Liver (tissue), 8 donors: ENCODE measurements at regions not wholly inside any gene's neighbourhood (a gene's known extent, or its start where the extent isn't known, plus 50 kb on each side); places are given as distances from the start of the nearest gene placed in this dataset.

ENCODE experiments used
- DNase-seq: peaks from one replicate; pipeline ENCODE4 v3.0.0-alpha.2; 2017; ENCODE audit warnings: low spot score
- H3K27ac ChIP-seq, 2 donors: one replicate each; pipeline ENCODE4 v1.7.0; 2013; ENCODE audit warnings: inconsistent platforms in 2 of 2, low read length in 2 of 2, control low read depth in 1 of 2, low read depth in 1 of 2, mild to moderate bottlenecking in 1 of 2
- H3K27me3 ChIP-seq, 4 donors: one replicate each; pipeline versions ENCODE4 v1.6.1 to v1.7.0; 2013; ENCODE audit warnings: low read length in 3 of 4, inconsistent platforms in 1 of 4, mild to moderate bottlenecking in 1 of 4, moderate library complexity in 1 of 4; ENCODE audit not compliant: control insufficient read depth in 4 of 4, insufficient read depth in 4 of 4
- H3K36me3 ChIP-seq, 4 donors: one replicate each; pipeline versions ENCODE4 v1.6.1 to v1.7.0; 2013; ENCODE audit warnings: low read length in 3 of 4, mild to moderate bottlenecking in 3 of 4, low read depth in 1 of 4, moderate library complexity in 1 of 4; ENCODE audit not compliant: control insufficient read depth in 4 of 4, insufficient read depth in 3 of 4
- H3K4me1 ChIP-seq, 4 donors: one replicate each; pipeline versions ENCODE4 v1.6.1 to v1.7.0; 2013; ENCODE audit warnings: low read length in 3 of 4, mild to moderate bottlenecking in 3 of 4, moderate library complexity in 1 of 4; ENCODE audit not compliant: control insufficient read depth in 4 of 4, insufficient read depth in 4 of 4
- H3K4me3 ChIP-seq, 3 donors: one replicate each; pipeline versions ENCODE4 v1.6.1 to v1.7.0; 2013; ENCODE audit warnings: low read length in 3 of 3, control low read depth in 1 of 3, low read depth in 1 of 3, mild to moderate bottlenecking in 1 of 3
- H3K9ac ChIP-seq, 2 donors: one replicate each; pipeline ENCODE4 v1.7.0; 2013; ENCODE audit warnings: low read length in 2 of 2, mild to moderate bottlenecking in 2 of 2, moderate library complexity in 2 of 2, control low read depth in 1 of 2, low read depth in 1 of 2
- H3K9me3 ChIP-seq, 4 donors: one replicate each; pipeline versions ENCODE4 v1.6.1 to v1.7.0; 2013; ENCODE audit warnings: low read length in 3 of 4; ENCODE audit not compliant: control insufficient read depth in 4 of 4
- ATF3 ChIP-seq: IDR thresholded peaks from 2 replicates; pipeline ENCODE4 v1.6.1; 2016; ENCODE audit warnings: antibody characterized with exemption
- EGR1 ChIP-seq, 2 donors: IDR thresholded peaks; 2 replicates each; pipeline ENCODE4 v1.6.1; 2016 to 2018; ENCODE audit warnings: antibody characterized with exemption in 2 of 2, low read depth in 2 of 2
- FOXA1 ChIP-seq: IDR thresholded peaks from 2 replicates; pipeline ENCODE4 v1.6.1; 2016; ENCODE audit warnings: antibody characterized with exemption
- FOXA2 ChIP-seq: IDR thresholded peaks from 2 replicates; pipeline ENCODE4 v1.6.1; 2016; ENCODE audit warnings: antibody characterized with exemption
- GABPA ChIP-seq, 2 donors: IDR thresholded peaks in 1 of 2; conservative IDR thresholded peaks in 1 of 2; 2 replicates each; pipeline ENCODE4 v1.6.1; 2016; ENCODE audit warnings: antibody characterized with exemption in 2 of 2, mild to moderate bottlenecking in 1 of 2, moderate library complexity in 1 of 2
- HNF4A ChIP-seq, 2 donors: conservative IDR thresholded peaks; 2 replicates each; pipeline ENCODE4 v1.6.1; 2016; ENCODE audit warnings: antibody characterized with exemption in 2 of 2, mild to moderate bottlenecking in 2 of 2
- JUND ChIP-seq, 2 donors: IDR thresholded peaks; 2 replicates each; pipeline ENCODE4 v1.6.1; 2016; ENCODE audit warnings: antibody characterized with exemption in 2 of 2
- NR2F2 ChIP-seq: IDR thresholded peaks from 2 replicates; pipeline ENCODE4 v1.6.1; 2016; ENCODE audit warnings: antibody characterized with exemption
- RAD21 ChIP-seq, 2 donors: IDR thresholded peaks; 2 replicates each; pipeline ENCODE4 v1.6.1; 2016; ENCODE audit warnings: antibody characterized with exemption in 2 of 2, mild to moderate bottlenecking in 2 of 2
- RXRA ChIP-seq, 2 donors: IDR thresholded peaks; 2 replicates each; pipeline ENCODE4 v1.6.1; 2017 to 2018; ENCODE audit warnings: antibody characterized with exemption in 2 of 2, mild to moderate bottlenecking in 1 of 2
- TAF1 ChIP-seq: conservative IDR thresholded peaks from 2 replicates; pipeline ENCODE4 v1.6.1; 2016; ENCODE audit warnings: antibody characterized with exemption, mild to moderate bottlenecking
- YY1 ChIP-seq: IDR thresholded peaks from 2 replicates; pipeline ENCODE4 v1.6.1; 2016; ENCODE audit warnings: antibody characterized with exemption, mild to moderate bottlenecking
- WGBS: extraction: QIAGEN DNeasy Blood & Tissue Kit; methylation state at CpG from one replicate; pipeline ENCODE4 v1.1.7; 2013; 5-methylcytosine and 5-hydroxymethylcytosine counted together
- TF ChIP-seq, protein P1 (sequence below): IDR thresholded peaks from 2 replicates; pipeline ENCODE4 v1.6.1; 2016; ENCODE audit warnings: antibody characterized with exemption, mild to moderate bottlenecking
- TF ChIP-seq, protein P2 (sequence below): IDR thresholded peaks from 2 replicates; pipeline ENCODE4 v1.6.1; 2016; ENCODE audit warnings: antibody characterized with exemption
- TF ChIP-seq, protein P3 (sequence below): fragments of 150-350 bp; IDR thresholded peaks from 2 replicates; pipeline ENCODE4 v1.5.1; 2017; ENCODE audit warnings: improper control_type of control experiment, low read depth, low read length; ENCODE audit not compliant: missing input control
- TF ChIP-seq, protein P4 (sequence below): IDR thresholded peaks from 2 replicates; pipeline ENCODE4 v1.6.1; 2016; ENCODE audit warnings: antibody characterized with exemption
- donor health status: healthy.
- donor health status: healthy.
- donor health status: healthy.
- donor health status: healthy.
- donor health status: healthy.

GRCh38 chr2:193891023-193891422, 1696.3 kb upstream of the TMEFF2 start:
- Histone ChIP-seq H3K36me3 (no peaks in the 10 kb centered on the region), H3K27me3 (no peaks in the 10 kb centered on the region), H3K4me3 (no peak overlapping the region), H3K9ac (no peak overlapping the region), H3K9me3 (no peaks in the 10 kb centered on the region), H3K4me1 (no peaks in the 10 kb centered on the region), H3K27ac (no peak overlapping the region)
- 50% methylated on average over 2 of the region's 2 CpGs for WGBS
- TF ChIP-seq RAD21 (IDR thresholded peaks at IDR 0.05) (no peak), FOXA1 (no peak), ATF3 (no peak)
- TF ChIP-seq, protein P1, sequence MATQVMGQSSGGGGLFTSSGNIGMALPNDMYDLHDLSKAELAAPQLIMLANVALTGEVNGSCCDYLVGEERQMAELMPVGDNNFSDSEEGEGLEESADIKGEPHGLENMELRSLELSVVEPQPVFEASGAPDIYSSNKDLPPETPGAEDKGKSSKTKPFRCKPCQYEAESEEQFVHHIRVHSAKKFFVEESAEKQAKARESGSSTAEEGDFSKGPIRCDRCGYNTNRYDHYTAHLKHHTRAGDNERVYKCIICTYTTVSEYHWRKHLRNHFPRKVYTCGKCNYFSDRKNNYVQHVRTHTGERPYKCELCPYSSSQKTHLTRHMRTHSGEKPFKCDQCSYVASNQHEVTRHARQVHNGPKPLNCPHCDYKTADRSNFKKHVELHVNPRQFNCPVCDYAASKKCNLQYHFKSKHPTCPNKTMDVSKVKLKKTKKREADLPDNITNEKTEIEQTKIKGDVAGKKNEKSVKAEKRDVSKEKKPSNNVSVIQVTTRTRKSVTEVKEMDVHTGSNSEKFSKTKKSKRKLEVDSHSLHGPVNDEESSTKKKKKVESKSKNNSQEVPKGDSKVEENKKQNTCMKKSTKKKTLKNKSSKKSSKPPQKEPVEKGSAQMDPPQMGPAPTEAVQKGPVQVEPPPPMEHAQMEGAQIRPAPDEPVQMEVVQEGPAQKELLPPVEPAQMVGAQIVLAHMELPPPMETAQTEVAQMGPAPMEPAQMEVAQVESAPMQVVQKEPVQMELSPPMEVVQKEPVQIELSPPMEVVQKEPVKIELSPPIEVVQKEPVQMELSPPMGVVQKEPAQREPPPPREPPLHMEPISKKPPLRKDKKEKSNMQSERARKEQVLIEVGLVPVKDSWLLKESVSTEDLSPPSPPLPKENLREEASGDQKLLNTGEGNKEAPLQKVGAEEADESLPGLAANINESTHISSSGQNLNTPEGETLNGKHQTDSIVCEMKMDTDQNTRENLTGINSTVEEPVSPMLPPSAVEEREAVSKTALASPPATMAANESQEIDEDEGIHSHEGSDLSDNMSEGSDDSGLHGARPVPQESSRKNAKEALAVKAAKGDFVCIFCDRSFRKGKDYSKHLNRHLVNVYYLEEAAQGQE = no peak
- no peak for DNase-seq

DNA sequence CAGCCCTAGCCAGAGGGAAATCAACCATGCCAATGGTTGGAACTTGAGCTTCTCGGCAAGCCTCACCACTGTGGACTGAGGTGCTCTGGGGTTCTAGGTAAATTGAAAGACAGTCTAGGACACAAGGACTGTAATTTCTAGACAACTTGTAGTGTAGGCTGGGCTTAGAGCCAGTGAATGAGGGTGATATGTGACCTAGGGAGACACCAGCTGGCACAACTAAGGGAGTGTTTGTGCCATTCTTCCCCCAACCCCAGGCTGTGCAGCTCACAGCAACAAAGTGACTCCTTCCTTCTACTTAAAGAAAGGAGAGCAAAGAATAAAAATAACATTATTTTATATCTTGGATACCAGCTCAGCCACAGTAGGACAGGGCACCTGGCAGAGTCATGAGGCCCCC, 1690.7 kb upstream of the TMEFF2 start:
- Histone ChIP-seq H3K9me3 (peaks cover 0 to 2% (median 0%) of the 10 kb centered on the region in 4 donors), H3K36me3 (no peaks in the 10 kb centered on the region), H3K27me3 (no peaks in the 10 kb centered on the region), H3K27ac (no peak overlapping the region), H3K4me3 (no peak overlapping the region), H3K4me1 (no peaks in the 10 kb centered on the region), H3K9ac (no peak overlapping the region)
- WGBS = 91% methylated on average over 1 of the region's 1 CpG
- no peak for TF ChIP-seq FOXA1
- no peak for TF ChIP-seq RAD21 (IDR thresholded peaks at IDR 0.05)
- TF ChIP-seq RXRA (IDR thresholded peaks at IDR 0.05) = no peak
- TF ChIP-seq YY1 = no peak
- no peak for TF ChIP-seq TAF1
- DNase-seq = no peak

GRCh38 chr2:193883820-193884219, 1689.1 kb upstream of the TMEFF2 start:
- H3K4me1 ChIP-seq = no peaks in the 10 kb centered on the region
- peaks cover 0 to 2% (median 0%) of the 10 kb centered on the region in 4 donors for H3K9me3 ChIP-seq
- H3K9ac ChIP-seq = no peak overlapping the region
- no peak overlapping the region for H3K27ac ChIP-seq
- H3K36me3 ChIP-seq = no peaks in the 10 kb centered on the region
- no peak overlapping the region for H3K4me3 ChIP-seq
- no peaks in the 10 kb centered on the region for H3K27me3 ChIP-seq
- no peak for DNase-seq
- TF ChIP-seq, protein P2, sequence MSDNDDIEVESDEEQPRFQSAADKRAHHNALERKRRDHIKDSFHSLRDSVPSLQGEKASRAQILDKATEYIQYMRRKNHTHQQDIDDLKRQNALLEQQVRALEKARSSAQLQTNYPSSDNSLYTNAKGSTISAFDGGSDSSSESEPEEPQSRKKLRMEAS = no peak
- TF ChIP-seq TAF1 (no peak), JUND (IDR thresholded peaks at IDR 0.05) (no peak), YY1 (no peak), ATF3 (no peak), EGR1 (IDR thresholded peaks at IDR 0.05; ENCODE audit: low read depth in 2 of 2) (no peak), RXRA (IDR thresholded peaks at IDR 0.05) (no peak), FOXA2 (no peak), FOXA1 (no peak), HNF4A (conservative IDR thresholded peaks at IDR 0.05) (no peak), NR2F2 (no peak), GABPA (IDR thresholded peaks at IDR 0.05 in 1 of 2, conservative IDR thresholded peaks at IDR 0.05 in 1 of 2) (no peak)
- TF ChIP-seq, protein P1 = no peak
- TF ChIP-seq, protein P3, sequence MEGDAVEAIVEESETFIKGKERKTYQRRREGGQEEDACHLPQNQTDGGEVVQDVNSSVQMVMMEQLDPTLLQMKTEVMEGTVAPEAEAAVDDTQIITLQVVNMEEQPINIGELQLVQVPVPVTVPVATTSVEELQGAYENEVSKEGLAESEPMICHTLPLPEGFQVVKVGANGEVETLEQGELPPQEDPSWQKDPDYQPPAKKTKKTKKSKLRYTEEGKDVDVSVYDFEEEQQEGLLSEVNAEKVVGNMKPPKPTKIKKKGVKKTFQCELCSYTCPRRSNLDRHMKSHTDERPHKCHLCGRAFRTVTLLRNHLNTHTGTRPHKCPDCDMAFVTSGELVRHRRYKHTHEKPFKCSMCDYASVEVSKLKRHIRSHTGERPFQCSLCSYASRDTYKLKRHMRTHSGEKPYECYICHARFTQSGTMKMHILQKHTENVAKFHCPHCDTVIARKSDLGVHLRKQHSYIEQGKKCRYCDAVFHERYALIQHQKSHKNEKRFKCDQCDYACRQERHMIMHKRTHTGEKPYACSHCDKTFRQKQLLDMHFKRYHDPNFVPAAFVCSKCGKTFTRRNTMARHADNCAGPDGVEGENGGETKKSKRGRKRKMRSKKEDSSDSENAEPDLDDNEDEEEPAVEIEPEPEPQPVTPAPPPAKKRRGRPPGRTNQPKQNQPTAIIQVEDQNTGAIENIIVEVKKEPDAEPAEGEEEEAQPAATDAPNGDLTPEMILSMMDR = no peak
- TF ChIP-seq, protein P4, sequence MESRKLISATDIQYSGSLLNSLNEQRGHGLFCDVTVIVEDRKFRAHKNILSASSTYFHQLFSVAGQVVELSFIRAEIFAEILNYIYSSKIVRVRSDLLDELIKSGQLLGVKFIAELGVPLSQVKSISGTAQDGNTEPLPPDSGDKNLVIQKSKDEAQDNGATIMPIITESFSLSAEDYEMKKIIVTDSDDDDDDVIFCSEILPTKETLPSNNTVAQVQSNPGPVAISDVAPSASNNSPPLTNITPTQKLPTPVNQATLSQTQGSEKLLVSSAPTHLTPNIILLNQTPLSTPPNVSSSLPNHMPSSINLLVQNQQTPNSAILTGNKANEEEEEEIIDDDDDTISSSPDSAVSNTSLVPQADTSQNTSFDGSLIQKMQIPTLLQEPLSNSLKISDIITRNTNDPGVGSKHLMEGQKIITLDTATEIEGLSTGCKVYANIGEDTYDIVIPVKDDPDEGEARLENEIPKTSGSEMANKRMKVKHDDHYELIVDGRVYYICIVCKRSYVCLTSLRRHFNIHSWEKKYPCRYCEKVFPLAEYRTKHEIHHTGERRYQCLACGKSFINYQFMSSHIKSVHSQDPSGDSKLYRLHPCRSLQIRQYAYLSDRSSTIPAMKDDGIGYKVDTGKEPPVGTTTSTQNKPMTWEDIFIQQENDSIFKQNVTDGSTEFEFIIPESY = no peak
